Right lobe of liver (tissue), 6 donors: ENCODE measurements at regions not wholly inside any gene's neighbourhood (a gene's known extent, or its start where the extent isn't known, plus 50 kb on each side); places are given as distances from the start of the nearest gene placed in this dataset.
"Not testable (repeated sequence)": the region's sequence is repeated elsewhere in the genome, so short reads cannot be mapped to it uniquely, and the experiment has no call there.

Experiments used
- ATAC-seq, 4 donors: fragments of 200-7000 bp; cut with Tn5 transposase; one replicate each; pipeline ENCODE4 v1.9.1; 2020; ENCODE audit warnings: mild to moderate bottlenecking in 4 of 4, moderate library complexity in 4 of 4
- DNase-seq, 3 donors: peaks; one replicate each; pipeline ENCODE4 v3.0.0-alpha.2; 2020
- H3K27ac ChIP-seq, 3 donors: fragments of 200-600 bp; one replicate each; pipeline ENCODE4 v1.8.0; 2022
- H3K27me3 ChIP-seq, 2 donors: fragments of 200-600 bp; one replicate each; pipeline ENCODE4 v1.8.0; 2022
- H3K36me3 ChIP-seq, 4 donors: fragments of 200-600 bp; sonication (generic) in 1 of 4; one replicate each; pipeline versions ENCODE4 v1.5.1 to v1.8.0; 2017 to 2022; ENCODE audit warnings: control low read depth in 1 of 4
- H3K4me1 ChIP-seq, 4 donors: fragments of 200-600 bp; sonication (generic) in 1 of 4; one replicate each; pipeline versions ENCODE4 v1.5.1 to v1.8.0; 2017 to 2022; ENCODE audit warnings: control low read depth in 1 of 4
- H3K4me3 ChIP-seq, 3 donors: fragments of 200-600 bp; one replicate each; pipeline ENCODE4 v1.8.0; 2022
- H3K9me3 ChIP-seq, 4 donors: fragments of 200-600 bp; sonication (generic) in 1 of 4; one replicate each; pipeline versions ENCODE4 v1.5.1 to v1.8.0; 2017 to 2022; ENCODE audit warnings: control low read depth in 1 of 4
- CTCF ChIP-seq, 4 donors: fragments of 200-600 bp in 3 of 4; fragments of 450-650 bp in 1 of 4; IDR thresholded peaks; one replicate each; pipeline versions ENCODE4 v1.5.1 to v1.8.0; 2016 to 2022; ENCODE audit warnings: antibody characterized with exemption in 4 of 4, mild to moderate bottlenecking in 2 of 4
- POLR2A ChIP-seq: fragments of 450-650 bp; IDR thresholded peaks from one replicate; pipeline ENCODE4 v1.6.1; 2017; ENCODE audit warnings: antibody characterized with exemption, mild to moderate bottlenecking
- WGBS: methylation state at CpG from one replicate; pipeline ENCODE4 v1.1.6; 2018; ENCODE audit warnings: low coverage, low lambda C conversion rate; ENCODE audit not compliant: insufficient coverage; ENCODE audit errors: missing lambda C conversion rate; 5-methylcytosine and 5-hydroxymethylcytosine counted together
- intact Hi-C, 2 donors: fragments of 100-400 bp; cut with DNase I; formaldehyde crosslinking; loops; one replicate each; pipeline versions ENCODE4 v1.11.2 to v1.14.1; 2022
- donor health status: DM: no; HTN: yes; CAD: no.
- donor health status: DM: no; HTN: no; CAD: no.
- donor health status: DM: no; HTN: no; CAD: no.
- donor health status: DM: no; HTN: yes; CAD: no.
- donor health status: DM: no; HTN: yes; CAD: no.

GRCh38 chrX:88828011-88828410 is 81.0 kb downstream of the CPXCR1 start:
- Histone ChIP-seq H3K27ac (no peak overlapping the region), H3K4me1 (no peaks in the 10 kb centered on the region), H3K27me3 (no peaks in the 10 kb centered on the region), H3K9me3 (no peaks in the 10 kb centered on the region), H3K36me3 (no peaks in the 10 kb centered on the region), H3K4me3 (no peak overlapping the region)
- TF ChIP-seq CTCF (IDR thresholded peaks at IDR 0.05): no peak
- TF ChIP-seq POLR2A: no peak
- intact Hi-C loops: no loop called here
- ATAC-seq (no peak), DNase-seq (no peak)
- 33% methylated on average over 2 of the region's 2 CpGs for WGBS

GRCh38 chrX:88830111-88830510 is 83.1 kb downstream of the CPXCR1 start:
- H3K36me3 ChIP-seq: no peaks in the 10 kb centered on the region
- no peaks in the 10 kb centered on the region for H3K9me3 ChIP-seq
- H3K4me1 ChIP-seq: no peaks in the 10 kb centered on the region
- TF ChIP-seq CTCF (IDR thresholded peaks at IDR 0.05) (no peak), POLR2A (no peak)
- ATAC-seq (no peak), DNase-seq (no peak)
- H3K27me3 ChIP-seq: no peaks in the 10 kb centered on the region
- 69% methylated on average over 6 of the region's 6 CpGs for WGBS
- no peak overlapping the region for H3K27ac ChIP-seq
- no peak overlapping the region for H3K4me3 ChIP-seq
- intact Hi-C loops: no loop called here

- H3K27me3 ChIP-seq, ATAC-seq, H3K36me3 ChIP-seq, DNase-seq, intact Hi-C loops, H3K27ac ChIP-seq, H3K4me1 ChIP-seq, H3K4me3 ChIP-seq, H3K9me3 ChIP-seq: not testable (repeated sequence)
- WGBS: 25% methylated on average over 6 of the region's 6 CpGs
These were observed 90.7 kb downstream of the CPXCR1 start for GRCh38 chrX:88837721-88838120.

GRCh38 chrX:88838392-88838791 is 91.4 kb downstream of the CPXCR1 start:
- intact Hi-C loops: no loop called here
- Histone ChIP-seq H3K27me3 (no peaks in the 10 kb centered on the region), H3K9me3 (no peaks in the 10 kb centered on the region), H3K4me1 (no peaks in the 10 kb centered on the region), H3K4me3 (no peak overlapping the region), H3K36me3 (no peaks in the 10 kb centered on the region), H3K27ac (no peak overlapping the region)
- DNase-seq: no peak
- no peak for ATAC-seq
- TF ChIP-seq CTCF (IDR thresholded peaks at IDR 0.05): no peak
- no peak for TF ChIP-seq POLR2A
- WGBS: 35% methylated on average over 1 of the region's 1 CpG

GRCh38 chrX:88843841-88844240 is 96.8 kb downstream of the CPXCR1 start:
- H3K4me3 ChIP-seq, H3K36me3 ChIP-seq, DNase-seq, H3K9me3 ChIP-seq, H3K27me3 ChIP-seq, H3K27ac ChIP-seq, H3K4me1 ChIP-seq, intact Hi-C loops, ATAC-seq: not testable (repeated sequence)
- 6% methylated on average over 1 of the region's 1 CpG for WGBS

GRCh38 chrX:88853925-88854324 is 106.9 kb downstream of the CPXCR1 start:
- ATAC-seq (no peak), DNase-seq (no peak)
- Histone ChIP-seq H3K4me3 (no peak overlapping the region), H3K9me3 (no peaks in the 10 kb centered on the region), H3K27me3 (no peaks in the 10 kb centered on the region), H3K27ac (no peak overlapping the region), H3K36me3 (no peaks in the 10 kb centered on the region), H3K4me1 (no peaks in the 10 kb centered on the region)
- WGBS: 47% methylated on average over 3 of the region's 3 CpGs
- intact Hi-C loops: no loop called here
- TF ChIP-seq POLR2A (no peak), CTCF (IDR thresholded peaks at IDR 0.05) (no peak)
